IMR-90 (cell line): ENCODE measurements at regions not wholly inside any gene's neighbourhood (a gene's known extent, or its start where the extent isn't known, plus 50 kb on each side); places are given as distances from the start of the nearest gene placed in this dataset.

Experiments
- ATAC-seq: fragments of 200-7000 bp; cut with Tn5 transposase; 2 replicates; pipeline ENCODE4 v1.9.1; 2020; ENCODE audit warnings: low read depth, mild to moderate bottlenecking, moderate library complexity
- BruUV-seq: library from RNA; stranded (reverse); fragments of 400-500 nt; replicated peaks from 2 replicates; lab custom pipeline; 2021; lab: Mats Ljungman, UMichigan
- CTCF ChIA-PET: fragments of 300-600 bp; formaldehyde crosslinking; extraction: SDS; loops from one replicate; lab custom pipeline; 2021; ENCODE audit warnings: antibody characterized with exemption; lab: Yijun Ruan, JAX
- POLR2A ChIA-PET: fragments of 300-600 bp; sonication (Branson Sonifier 250); formaldehyde crosslinking; loops from one replicate; lab custom pipeline; 2022; ENCODE audit warnings: antibody characterized with exemption; ENCODE audit not compliant: unreplicated experiment; lab: Charles Lee
- DNase-seq: peaks from one replicate; pipeline ENCODE4 v3.0.0; 2013
- H2AFZ ChIP-seq: replicated peaks from 2 replicates; pipeline ENCODE3; 2013; ENCODE audit warnings: low read length, mild to moderate bottlenecking; ENCODE audit not compliant: poor library complexity
- H2AK5ac ChIP-seq: 2 replicates; pipeline ENCODE4 v1.6.1; 2013; ENCODE audit warnings: low read depth, low read length, inconsistent platforms
- H2AK9ac ChIP-seq: replicated peaks from 2 replicates; pipeline ENCODE3; 2013; ENCODE audit warnings: mild to moderate bottlenecking, low read depth, low read length, moderate library complexity; ENCODE audit not compliant: poor library complexity
- H2BK120ac ChIP-seq: 2 replicates; pipeline ENCODE4 v1.6.1; 2013; ENCODE audit warnings: low read depth, low read length, inconsistent platforms
- H2BK15ac ChIP-seq: 3 replicates; pipeline ENCODE4 v1.6.1; 2013; ENCODE audit warnings: low read depth, low read length, inconsistent platforms
- H2BK20ac ChIP-seq: 2 replicates; pipeline ENCODE4 v1.6.1; 2013; ENCODE audit warnings: low read depth, mild to moderate bottlenecking, inconsistent platforms, low read length, moderate library complexity
- H2BK5ac ChIP-seq: 2 replicates; pipeline ENCODE4 v1.6.1; 2013; ENCODE audit warnings: mild to moderate bottlenecking, low read depth, low read length, inconsistent platforms; ENCODE audit not compliant: poor library complexity, severe bottlenecking
- H3K14ac ChIP-seq: replicated peaks from 2 replicates; pipeline ENCODE4 v1.6.1; 2013; ENCODE audit warnings: low read depth, low read length, inconsistent platforms
- H3K18ac ChIP-seq: 2 replicates; pipeline ENCODE4 v1.6.1; 2013; ENCODE audit warnings: low read depth, low read length, control low read depth
- H3K23ac ChIP-seq: 2 replicates; pipeline ENCODE4 v1.6.1; 2013; ENCODE audit warnings: low read depth, low read length, inconsistent platforms
- H3K27ac ChIP-seq: 2 replicates; pipeline ENCODE4 v1.5.1; 2013; ENCODE audit warnings: mild to moderate bottlenecking, control low read depth, low read length; ENCODE audit not compliant: insufficient read depth
- H3K27me3 ChIP-seq: 2 replicates; pipeline ENCODE4 v1.6.1; 2013; ENCODE audit warnings: low read length; ENCODE audit not compliant: control insufficient read depth, insufficient read depth
- H3K36me3 ChIP-seq: 2 replicates; pipeline ENCODE4 v1.6.1; 2013; ENCODE audit warnings: low read length, mixed read lengths; ENCODE audit not compliant: control insufficient read depth, insufficient read depth
- H3K4ac ChIP-seq: 2 replicates; pipeline ENCODE4 v1.6.1; 2013; ENCODE audit warnings: low read depth, low read length, inconsistent platforms
- H3K4me1 ChIP-seq: 2 replicates; pipeline ENCODE4 v1.6.1; 2013; ENCODE audit warnings: low read length, mixed read lengths; ENCODE audit not compliant: control insufficient read depth, insufficient read depth
- H3K4me2 ChIP-seq: 2 replicates; pipeline ENCODE4 v1.6.1; 2013; ENCODE audit warnings: low read depth, mild to moderate bottlenecking, control low read depth, low read length, moderate library complexity
- H3K4me3 ChIP-seq: 2 replicates; pipeline ENCODE4 v1.5.1; 2013; ENCODE audit warnings: low read depth, mild to moderate bottlenecking, control low read depth, low read length, moderate library complexity; ENCODE audit not compliant: insufficient read depth
- H3K56ac ChIP-seq: 2 replicates; pipeline ENCODE4 v1.6.1; 2013; ENCODE audit warnings: low read length, inconsistent platforms; ENCODE audit not compliant: insufficient read depth; ENCODE audit errors: extremely low read depth
- H3K79me1 ChIP-seq, 2 experiments: 2 replicates each; pipeline ENCODE4 v1.6.1; 2013; ENCODE audit warnings: low read length in 2 of 2, inconsistent platforms in 1 of 2, low read depth in 1 of 2
- H3K9ac ChIP-seq: 2 replicates; pipeline ENCODE4 v1.6.1; 2013; ENCODE audit warnings: low read depth, low read length, control low read depth
- H3K9me1 ChIP-seq: 2 replicates; pipeline ENCODE4 v1.6.1; 2013; ENCODE audit warnings: low read length, inconsistent platforms; ENCODE audit not compliant: insufficient read depth
- H3K9me3 ChIP-seq: 2 replicates; pipeline ENCODE4 v1.6.1; 2013; ENCODE audit warnings: low read length; ENCODE audit not compliant: control insufficient read depth, insufficient read depth
- H4K20me1 ChIP-seq: 2 replicates; pipeline ENCODE4 v1.6.1; 2013; ENCODE audit warnings: low read length, inconsistent platforms; ENCODE audit not compliant: insufficient read depth
- H4K5ac ChIP-seq: 2 replicates; pipeline ENCODE4 v1.6.1; 2013; ENCODE audit warnings: mild to moderate bottlenecking, low read depth, low read length, control low read depth
- H4K8ac ChIP-seq, 2 experiments: 2 replicates each; pipeline ENCODE4 v1.6.1; 2013; ENCODE audit warnings: low read depth in 2 of 2, low read length in 2 of 2, control low read depth in 1 of 2, inconsistent platforms in 1 of 2
- H4K91ac ChIP-seq: 2 replicates; pipeline ENCODE4 v1.6.1; 2013; ENCODE audit warnings: low read depth, low read length, inconsistent platforms; ENCODE audit not compliant: insufficient read depth
- BHLHE40 ChIP-seq: fragments of 150-350 bp; IDR thresholded peaks from 2 replicates; pipeline ENCODE4 v1.6.1; 2016; ENCODE audit warnings: mild to moderate bottlenecking, low read depth, low read length
- CEBPB ChIP-seq: IDR thresholded peaks from 2 replicates; pipeline ENCODE4 v1.6.1; 2012; ENCODE audit warnings: low read depth, low read length, improper control_type of control experiment
- CHD1 ChIP-seq: IDR thresholded peaks from 2 replicates; pipeline ENCODE4 v1.6.1; 2012; ENCODE audit warnings: low read depth, low read length, improper control_type of control experiment
- FOS ChIP-seq: fragments of 150-350 bp; IDR thresholded peaks from 2 replicates; pipeline ENCODE4 v1.6.1; 2016; ENCODE audit warnings: low read depth, low read length
- MAFK ChIP-seq: IDR thresholded peaks from 2 replicates; pipeline ENCODE4 v1.6.1; 2012; ENCODE audit warnings: low read depth, low read length, improper control_type of control experiment
- MAZ ChIP-seq: IDR thresholded peaks from 2 replicates; pipeline ENCODE4 v1.6.1; 2012; ENCODE audit warnings: low read depth, mild to moderate bottlenecking, low read length, improper control_type of control experiment, moderate library complexity, borderline replicate concordance
- MXI1 ChIP-seq: IDR thresholded peaks from 2 replicates; pipeline ENCODE4 v1.6.1; 2012; ENCODE audit warnings: low read depth, mild to moderate bottlenecking, low read length, moderate library complexity, borderline replicate concordance
- NFE2L2 ChIP-seq: fragments of 150-350 bp; IDR thresholded peaks from 2 replicates; pipeline ENCODE4 v1.6.1; 2016; ENCODE audit warnings: low read depth, mild to moderate bottlenecking, low read length
- POLR2A ChIP-seq: IDR thresholded peaks from 2 replicates; pipeline ENCODE4 v1.6.1; 2012; ENCODE audit warnings: mild to moderate bottlenecking, low read depth, low read length
- RAD21 ChIP-seq: IDR thresholded peaks from 2 replicates; pipeline ENCODE4 v1.6.1; 2012; ENCODE audit warnings: low read length, improper control_type of control experiment
- RCOR1 ChIP-seq: IDR thresholded peaks from 2 replicates; pipeline ENCODE4 v1.6.1; 2012; ENCODE audit warnings: mild to moderate bottlenecking, low read length, improper control_type of control experiment; ENCODE audit not compliant: insufficient replicate concordance
- RFX5 ChIP-seq: IDR thresholded peaks from 2 replicates; pipeline ENCODE4 v1.8.0; 2012; ENCODE audit warnings: low read depth, mild to moderate bottlenecking, low read length, moderate library complexity
- SMC3 ChIP-seq: fragments of 150-350 bp; IDR thresholded peaks from 2 replicates; pipeline ENCODE4 v1.6.1; 2016; ENCODE audit warnings: low read depth, mild to moderate bottlenecking, antibody characterized with exemption, low read length, moderate library complexity
- WGBS, 2 experiments: methylation state at CpG; one replicate each; pipeline versions ENCODE4 v1.1.5 to v1.1.7; 2013; ENCODE audit warnings: missing lambda C conversion rate in 2 of 2; ENCODE audit not compliant: insufficient read length in 1 of 2; ENCODE audit errors: extremely low coverage in 2 of 2; 5-methylcytosine and 5-hydroxymethylcytosine counted together
- dilution Hi-C: fragments of 300-500 bp; cut with HindIII; formaldehyde crosslinking; loops from one replicate; pipeline ENCODE4 v1.14.3; 2018; ENCODE audit warnings: low sequenced_read_pairs; ENCODE audit not compliant: unreplicated experiment
- in situ Hi-C: fragments of 300-500 bp; cut with MboI; formaldehyde crosslinking; loops from 3 replicates; pipeline ENCODE4 v1.14.3; 2019; ENCODE audit warnings: low sequenced_read_pairs, inconsistent platforms, mixed read lengths
- intact Hi-C: fragments of 100-400 bp; cut with micrococcal nuclease; formaldehyde crosslinking; loops from 2 replicates; pipeline ENCODE4 v1.10.0; 2022
- TF ChIP-seq, protein P1 (sequence below): conservative IDR thresholded peaks from 2 replicates; pipeline ENCODE4 v1.5.1; 2012; ENCODE audit warnings: mild to moderate bottlenecking, low read depth, low read length, improper control_type of control experiment
- TF ChIP-seq, protein P2 (sequence below): fragments of 150-350 bp; IDR thresholded peaks from 2 replicates; pipeline ENCODE4 v1.6.1; 2017; ENCODE audit warnings: mild to moderate bottlenecking, antibody characterized with exemption, low read length, low read depth
- TF ChIP-seq, protein P3 (sequence below): fragments of 150-350 bp; IDR thresholded peaks from 2 replicates; pipeline ENCODE4 v1.6.1; 2016; ENCODE audit warnings: low read depth, mild to moderate bottlenecking, low read length, moderate library complexity, borderline replicate concordance

DNA sequence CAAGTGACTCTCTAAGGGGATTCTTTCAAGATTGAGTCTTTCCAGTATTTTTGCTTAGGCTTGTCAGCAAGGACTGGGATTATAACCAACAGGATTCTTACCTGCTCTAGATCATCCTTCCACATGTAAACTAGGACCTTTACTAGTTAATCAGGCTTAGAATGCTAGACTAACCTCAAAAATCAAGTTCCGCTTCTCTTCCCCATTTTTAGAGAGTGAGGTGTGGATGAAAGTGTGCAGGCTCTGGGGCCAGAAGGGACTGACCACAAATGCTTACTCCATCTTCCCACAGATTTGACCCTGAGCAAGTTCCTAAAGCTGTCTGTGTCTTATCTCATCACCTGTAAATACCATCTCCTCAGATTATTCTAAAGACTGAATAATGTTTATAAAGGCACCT is 89.5 kb upstream of the IL12A start:
- Histone ChIP-seq H3K18ac (no peak overlapping the region; the same call in 1 of the 2 replicates), H3K56ac (no peak overlapping the region), H3K9ac (no peak overlapping the region), H3K4ac (no peak overlapping the region), H2BK5ac (no peak overlapping the region), H4K20me1 (no peaks in the 10 kb centered on the region), H2AK5ac (no peak overlapping the region), H3K14ac (no peak overlapping the region), H2BK120ac (no peak overlapping the region), H3K9me1 (peaks cover 6% of the 10 kb centered on the region), H3K23ac (no peak overlapping the region), H3K4me3 (no peak overlapping the region), H3K4me1 (peaks cover 10% of the 10 kb centered on the region), H3K4me2 (no peak overlapping the region), H2BK15ac (no peak overlapping the region), H2AK9ac (no peak overlapping the region), H3K27ac (no peak overlapping the region), H3K36me3 (peaks cover 2% of the 10 kb centered on the region; the same call in 1 of the 2 replicates), H4K8ac (no peak overlapping the region), H4K91ac (no peak overlapping the region), H2AFZ (no peak overlapping the region), H3K9me3 (no peaks in the 10 kb centered on the region), H3K79me1 (peaks cover 13 to 14% of the 10 kb centered on the region in 2 experiments), H2BK20ac (no peak overlapping the region), H4K5ac (no peak overlapping the region), H3K27me3 (no peaks in the 10 kb centered on the region)
- dilution Hi-C loops (no loop called here), intact Hi-C loops (no loop called here), in situ Hi-C loops (loop anchor here (25.0 kb wide), 2 partner anchors 263 to 513 kb away; no protein-coding TSS in a partner anchor)
- ChIA-PET CTCF (interaction anchor here (1.5 kb wide), 1 partner anchor 104 kb away, joined by 5 read pairs; no protein-coding TSS in a partner anchor), POLR2A (no interaction called here)
- no peak for TF ChIP-seq MXI1
- TF ChIP-seq RFX5, result no peak
- TF ChIP-seq NFE2L2, result no peak
- TF ChIP-seq CEBPB, result no peak
- TF ChIP-seq BHLHE40, result no peak
- no peak for TF ChIP-seq RAD21
- no peak for TF ChIP-seq RCOR1
- TF ChIP-seq SMC3, result no peak
- TF ChIP-seq, protein P1, sequence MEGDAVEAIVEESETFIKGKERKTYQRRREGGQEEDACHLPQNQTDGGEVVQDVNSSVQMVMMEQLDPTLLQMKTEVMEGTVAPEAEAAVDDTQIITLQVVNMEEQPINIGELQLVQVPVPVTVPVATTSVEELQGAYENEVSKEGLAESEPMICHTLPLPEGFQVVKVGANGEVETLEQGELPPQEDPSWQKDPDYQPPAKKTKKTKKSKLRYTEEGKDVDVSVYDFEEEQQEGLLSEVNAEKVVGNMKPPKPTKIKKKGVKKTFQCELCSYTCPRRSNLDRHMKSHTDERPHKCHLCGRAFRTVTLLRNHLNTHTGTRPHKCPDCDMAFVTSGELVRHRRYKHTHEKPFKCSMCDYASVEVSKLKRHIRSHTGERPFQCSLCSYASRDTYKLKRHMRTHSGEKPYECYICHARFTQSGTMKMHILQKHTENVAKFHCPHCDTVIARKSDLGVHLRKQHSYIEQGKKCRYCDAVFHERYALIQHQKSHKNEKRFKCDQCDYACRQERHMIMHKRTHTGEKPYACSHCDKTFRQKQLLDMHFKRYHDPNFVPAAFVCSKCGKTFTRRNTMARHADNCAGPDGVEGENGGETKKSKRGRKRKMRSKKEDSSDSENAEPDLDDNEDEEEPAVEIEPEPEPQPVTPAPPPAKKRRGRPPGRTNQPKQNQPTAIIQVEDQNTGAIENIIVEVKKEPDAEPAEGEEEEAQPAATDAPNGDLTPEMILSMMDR, result no peak
- TF ChIP-seq MAZ, result no peak
- TF ChIP-seq, protein P2, sequence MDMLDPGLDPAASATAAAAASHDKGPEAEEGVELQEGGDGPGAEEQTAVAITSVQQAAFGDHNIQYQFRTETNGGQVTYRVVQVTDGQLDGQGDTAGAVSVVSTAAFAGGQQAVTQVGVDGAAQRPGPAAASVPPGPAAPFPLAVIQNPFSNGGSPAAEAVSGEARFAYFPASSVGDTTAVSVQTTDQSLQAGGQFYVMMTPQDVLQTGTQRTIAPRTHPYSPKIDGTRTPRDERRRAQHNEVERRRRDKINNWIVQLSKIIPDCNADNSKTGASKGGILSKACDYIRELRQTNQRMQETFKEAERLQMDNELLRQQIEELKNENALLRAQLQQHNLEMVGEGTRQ, result no peak
- TF ChIP-seq CHD1, result no peak
- no peak for TF ChIP-seq FOS
- no peak for TF ChIP-seq MAFK
- TF ChIP-seq, protein P3, sequence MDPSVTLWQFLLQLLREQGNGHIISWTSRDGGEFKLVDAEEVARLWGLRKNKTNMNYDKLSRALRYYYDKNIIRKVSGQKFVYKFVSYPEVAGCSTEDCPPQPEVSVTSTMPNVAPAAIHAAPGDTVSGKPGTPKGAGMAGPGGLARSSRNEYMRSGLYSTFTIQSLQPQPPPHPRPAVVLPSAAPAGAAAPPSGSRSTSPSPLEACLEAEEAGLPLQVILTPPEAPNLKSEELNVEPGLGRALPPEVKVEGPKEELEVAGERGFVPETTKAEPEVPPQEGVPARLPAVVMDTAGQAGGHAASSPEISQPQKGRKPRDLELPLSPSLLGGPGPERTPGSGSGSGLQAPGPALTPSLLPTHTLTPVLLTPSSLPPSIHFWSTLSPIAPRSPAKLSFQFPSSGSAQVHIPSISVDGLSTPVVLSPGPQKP, result no peak
- TF ChIP-seq POLR2A, result no peak
- no peak for ATAC-seq
- no TSS peak for BruUV-seq
- WGBS, 2 experiments, result no CpG with 5 or more reads among the region's 1 CpG
- DNase-seq, result no peak
